ENCODE measurements at regions not wholly inside any gene's neighbourhood (a gene's known extent, or its start where the extent isn't known, plus 50 kb on each side); places are given as distances from the start of the nearest gene placed in this dataset.

GRCh38 chr10:130871406-130871805 lies 440.1 kb downstream of the TCERG1L start:
- H3K4me2 ChIP-seq (ENCODE audit: low read depth, low read length, poor library complexity, severe bottlenecking) = no peak overlapping the region
- H3K9me2 ChIP-seq (replicated peaks; ENCODE audit: low read depth, low read length) = no peaks in the 10 kb centered on the region
- H3K79me2 ChIP-seq (ENCODE audit: insufficient read depth, low read length) = no peaks in the 10 kb centered on the region
- no peaks in the 10 kb centered on the region for H4K20me1 ChIP-seq (ENCODE audit: insufficient read depth, low read length, poor library complexity, severe bottlenecking)
- no peak for TF ChIP-seq CTCF (conservative IDR thresholded peaks at IDR 0.05; ENCODE audit: low read length)
- H3K36me3 ChIP-seq (ENCODE audit: insufficient read depth, low read length) = no peaks in the 10 kb centered on the region
- H3K9me3 ChIP-seq (ENCODE audit: insufficient read depth, low read depth, low read length) = peaks cover 2% of the 10 kb centered on the region; the same call in 1 of the 2 replicates
- no peak overlapping the region for H2AFZ ChIP-seq (ENCODE audit: low read length)
- no peaks in the 10 kb centered on the region for H3K27me3 ChIP-seq (ENCODE audit: insufficient read depth, low read length, poor library complexity, severe bottlenecking)
- H3F3A ChIP-seq (ENCODE audit: low read depth) = no peaks in the 10 kb centered on the region
- H3K4me1 ChIP-seq (ENCODE audit: insufficient read depth, low read length, poor library complexity, severe bottlenecking) = no peaks in the 10 kb centered on the region
- H3K9ac ChIP-seq (ENCODE audit: low read depth, low read length, poor library complexity, severe bottlenecking) = no peak overlapping the region
- H3K4me3 ChIP-seq (ENCODE audit: low read length, poor library complexity, severe bottlenecking) = no peak overlapping the region

- Histone ChIP-seq H3K4me2 (ENCODE audit: low read depth, low read length, poor library complexity, severe bottlenecking) (no peak overlapping the region), H3F3A (ENCODE audit: low read depth) (no peaks in the 10 kb centered on the region), H3K4me1 (ENCODE audit: insufficient read depth, low read length, poor library complexity, severe bottlenecking) (no peaks in the 10 kb centered on the region), H3K9me2 (replicated peaks; ENCODE audit: low read depth, low read length) (no peaks in the 10 kb centered on the region), H3K9me3 (ENCODE audit: insufficient read depth, low read depth, low read length) (peaks cover 2% of the 10 kb centered on the region; the same call in 1 of the 2 replicates), H3K36me3 (ENCODE audit: insufficient read depth, low read length) (no peaks in the 10 kb centered on the region), H3K79me2 (ENCODE audit: insufficient read depth, low read length) (no peaks in the 10 kb centered on the region), H3K4me3 (ENCODE audit: low read length, poor library complexity, severe bottlenecking) (no peak overlapping the region), H3K9ac (ENCODE audit: low read depth, low read length, poor library complexity, severe bottlenecking) (no peak overlapping the region), H4K20me1 (ENCODE audit: insufficient read depth, low read length, poor library complexity, severe bottlenecking) (no peaks in the 10 kb centered on the region), H2AFZ (ENCODE audit: low read length) (no peak overlapping the region), H3K27me3 (ENCODE audit: insufficient read depth, low read length, poor library complexity, severe bottlenecking) (no peaks in the 10 kb centered on the region)
- TF ChIP-seq CTCF (conservative IDR thresholded peaks at IDR 0.05; ENCODE audit: low read length) (no peak), EZH2phosphoT487 (IDR thresholded peaks at IDR 0.05; ENCODE audit: borderline replicate concordance) (no peak)
These were observed 437.9 kb downstream of the TCERG1L start for GRCh38 chr10:130873636-130874035.

GRCh38 chr10:130875116-130875515 lies 436.4 kb downstream of the TCERG1L start:
- Histone ChIP-seq H3K9me3 (ENCODE audit: insufficient read depth, low read depth, low read length) (peaks cover 2% of the 10 kb centered on the region; the same call in 1 of the 2 replicates), H3K9me2 (replicated peaks; ENCODE audit: low read depth, low read length) (no peaks in the 10 kb centered on the region), H3K79me2 (ENCODE audit: insufficient read depth, low read length) (no peaks in the 10 kb centered on the region), H3K4me2 (ENCODE audit: low read depth, low read length, poor library complexity, severe bottlenecking) (no peak overlapping the region), H3F3A (ENCODE audit: low read depth) (no peaks in the 10 kb centered on the region), H3K36me3 (ENCODE audit: insufficient read depth, low read length) (no peaks in the 10 kb centered on the region), H3K9ac (ENCODE audit: low read depth, low read length, poor library complexity, severe bottlenecking) (no peak overlapping the region), H4K20me1 (ENCODE audit: insufficient read depth, low read length, poor library complexity, severe bottlenecking) (no peaks in the 10 kb centered on the region), H3K4me1 (ENCODE audit: insufficient read depth, low read length, poor library complexity, severe bottlenecking) (no peaks in the 10 kb centered on the region), H3K4me3 (ENCODE audit: low read length, poor library complexity, severe bottlenecking) (no peak overlapping the region), H2AFZ (ENCODE audit: low read length) (no peak overlapping the region), H3K27me3 (ENCODE audit: insufficient read depth, low read length, poor library complexity, severe bottlenecking) (no peaks in the 10 kb centered on the region)
- TF ChIP-seq CTCF (conservative IDR thresholded peaks at IDR 0.05; ENCODE audit: low read length) (no peak), EZH2phosphoT487 (IDR thresholded peaks at IDR 0.05; ENCODE audit: borderline replicate concordance) (no peak)
